CD14-positive monocyte (primary cell): ENCODE measurements at regions not wholly inside any gene's neighbourhood (a gene's known extent, or its start where the extent isn't known, plus 50 kb on each side); places are given as distances from the start of the nearest gene placed in this dataset.

Experiments used
- DNase-seq, 3 donors: peaks; one replicate each; pipeline ENCODE4 v3.0.0-alpha.2; 2011 to 2022
- H2AFZ ChIP-seq: 2 replicates; pipeline ENCODE4 v1.6.0; 2012; ENCODE audit warnings: mild to moderate bottlenecking, low read depth, low read length, inconsistent platforms; ENCODE audit not compliant: insufficient read depth, poor library complexity, severe bottlenecking
- H3K27ac ChIP-seq, 2 donors: 1 replicate in 1 of 2; 2 replicates in 1 of 2; pipeline ENCODE4 v1.5.1; 2012 to 2013; ENCODE audit warnings: low read length in 2 of 2, control low read depth in 1 of 2, inconsistent platforms in 1 of 2, low read depth in 1 of 2, mild to moderate bottlenecking in 1 of 2
- H3K27me3 ChIP-seq, 2 donors: one replicate each; pipeline versions ENCODE4 v1.6.0 to v1.6.1; 2011 to 2013; ENCODE audit warnings: low read length in 2 of 2; ENCODE audit not compliant: control insufficient read depth in 2 of 2, insufficient read depth in 2 of 2
- H3K36me3 ChIP-seq, 2 donors: replicated peaks in 1 of 2; 1 replicate in 1 of 2; 2 replicates in 1 of 2; pipeline versions ENCODE4 v1.5.1 to v1.6.1; 2012 to 2013; ENCODE audit warnings: low read length in 2 of 2, control low read depth in 1 of 2, inconsistent platforms in 1 of 2, mild to moderate bottlenecking in 1 of 2; ENCODE audit not compliant: insufficient read depth in 2 of 2, control insufficient read depth in 1 of 2
- H3K4me1 ChIP-seq, 2 donors: 1 replicate in 1 of 2; 2 replicates in 1 of 2; pipeline versions ENCODE4 v1.5.1 to v1.6.1; 2012 to 2013; ENCODE audit warnings: low read length in 2 of 2, control low read depth in 1 of 2, inconsistent platforms in 1 of 2, mild to moderate bottlenecking in 1 of 2, moderate library complexity in 1 of 2; ENCODE audit not compliant: insufficient read depth in 2 of 2, control insufficient read depth in 1 of 2
- H3K4me2 ChIP-seq: replicated peaks from 2 replicates; pipeline ENCODE3; 2012; ENCODE audit warnings: low read length, moderate library complexity, mild to moderate bottlenecking; ENCODE audit not compliant: poor library complexity, severe bottlenecking; ENCODE audit errors: extremely low read depth
- H3K4me3 ChIP-seq, 3 experiments: fragments of 200-600 bp in 1 of 3; sonication (generic) in 1 of 3; replicated peaks in 1 of 3; 1 replicate in 2 of 3; 2 replicates in 1 of 3; pipeline ENCODE4 v1.5.1; 2011 to 2013; ENCODE audit warnings: low read length in 3 of 3, mild to moderate bottlenecking in 3 of 3, control low read depth in 2 of 3, low read depth in 2 of 3, inconsistent platforms in 1 of 3, moderate library complexity in 1 of 3
- H3K79me2 ChIP-seq: 2 replicates; pipeline ENCODE4 v1.6.0; 2012; ENCODE audit warnings: mild to moderate bottlenecking, control low read depth, inconsistent platforms, low read length, moderate library complexity; ENCODE audit not compliant: insufficient read depth
- H3K9ac ChIP-seq: 2 replicates; pipeline ENCODE4 v1.6.0; 2017; ENCODE audit warnings: low read length, mild to moderate bottlenecking; ENCODE audit not compliant: insufficient read depth, poor library complexity, severe bottlenecking
- H3K9me3 ChIP-seq, 2 donors: replicated peaks in 1 of 2; 1 replicate in 1 of 2; 2 replicates in 1 of 2; pipeline versions ENCODE4 v1.5.1 to v1.6.1; 2012 to 2013; ENCODE audit warnings: low read length in 2 of 2, control low read depth in 1 of 2; ENCODE audit not compliant: control insufficient read depth in 1 of 2, insufficient read depth in 1 of 2
- H4K20me1 ChIP-seq: 2 replicates; pipeline ENCODE4 v1.6.0; 2012; ENCODE audit warnings: mild to moderate bottlenecking, low read length, control low read depth, moderate library complexity; ENCODE audit not compliant: insufficient read depth
- H3K27ac Mint-ChIP-seq, 7 donors: one replicate each; pipeline ENCODE4 v1.8.0; 2020; ENCODE audit warnings: mild to moderate bottlenecking in 7 of 7, mixed read lengths in 7 of 7, moderate library complexity in 6 of 7, inconsistent platforms in 2 of 7
- H3K27me3 Mint-ChIP-seq, 3 donors: one replicate each; pipeline ENCODE4 v1.8.0; 2021 to 2022; ENCODE audit warnings: low read depth in 3 of 3, mild to moderate bottlenecking in 3 of 3, mixed read lengths in 3 of 3, moderate library complexity in 3 of 3, inconsistent platforms in 1 of 3
- H3K36me3 Mint-ChIP-seq, 2 donors: one replicate each; pipeline ENCODE4 v1.8.0; 2020; ENCODE audit warnings: mixed read lengths in 2 of 2, inconsistent platforms in 1 of 2, mild to moderate bottlenecking in 1 of 2
- H3K4me1 Mint-ChIP-seq: one replicate; pipeline ENCODE4 v1.8.0; 2020; ENCODE audit warnings: mild to moderate bottlenecking, mixed read lengths
- H3K4me3 Mint-ChIP-seq, 2 donors: one replicate each; pipeline ENCODE4 v1.8.0; 2020; ENCODE audit warnings: mild to moderate bottlenecking in 2 of 2, mixed read lengths in 2 of 2, moderate library complexity in 1 of 2
- H3K9me3 Mint-ChIP-seq, 7 donors: one replicate each; pipeline ENCODE4 v1.8.0; 2020 to 2022; ENCODE audit warnings: mixed read lengths in 7 of 7, mild to moderate bottlenecking in 6 of 7, moderate library complexity in 6 of 7, inconsistent platforms in 2 of 7
- CTCF ChIP-seq: fragments of 200-600 bp; IDR thresholded peaks from one replicate; pipeline ENCODE4 v1.8.0; 2022; ENCODE audit warnings: antibody characterized with exemption, mild to moderate bottlenecking
- WGBS: methylation state at CpG from one replicate; pipeline ENCODE4 v1.1.5; 2013; ENCODE audit warnings: missing lambda C conversion rate; ENCODE audit not compliant: insufficient coverage; 5-methylcytosine and 5-hydroxymethylcytosine counted together
- intact Hi-C, 2 donors: fragments of 100-400 bp; cut with micrococcal nuclease; formaldehyde crosslinking; loops; one replicate each; pipeline versions ENCODE4 v1.15.0 to v1.15.1; 2023

GRCh38 chr18:39753178-39753577, 2187.6 kb upstream of the CELF4 start:
- H3K79me2 ChIP-seq, result no peaks in the 10 kb centered on the region
- H3K27me3 Mint-ChIP-seq, result peaks cover 0 to 1% (median 0%) of the 10 kb centered on the region in 3 donors
- no peak overlapping the region for H3K9ac ChIP-seq
- intact Hi-C loops, result no loop called here
- H3K36me3 ChIP-seq, result no peaks in the 10 kb centered on the region
- H3K36me3 Mint-ChIP-seq, result peaks cover 0 to 12% of the 10 kb centered on the region in 2 donors
- H3K4me3 ChIP-seq, result no peak overlapping the region
- no peaks in the 10 kb centered on the region for H3K27me3 ChIP-seq
- DNase-seq, result no peak
- no peak overlapping the region for H3K27ac ChIP-seq
- peaks cover 3 to 17% (median 13%) of the 10 kb centered on the region in 7 donors for H3K9me3 Mint-ChIP-seq
- peaks cover 0 to 22% of the 10 kb centered on the region in 2 donors for H3K9me3 ChIP-seq
- no peaks in the 10 kb centered on the region for H3K4me1 ChIP-seq
- H3K4me2 ChIP-seq, result no peak overlapping the region
- 88% methylated on average over 3 of the region's 4 CpGs for WGBS
- no peaks in the 10 kb centered on the region for H4K20me1 ChIP-seq
- H3K27ac Mint-ChIP-seq, result no peak overlapping the region
- H2AFZ ChIP-seq, result no peak overlapping the region
- H3K4me1 Mint-ChIP-seq, result no peaks in the 10 kb centered on the region
- H3K4me3 Mint-ChIP-seq, result no peak overlapping the region
- TF ChIP-seq CTCF, result no peak

GRCh38 chr18:39752351-39752750, 2186.8 kb upstream of the CELF4 start:
- H3K4me3 Mint-ChIP-seq, result no peak overlapping the region

More at GRCh38 chr18:39752351-39752750, 2186.8 kb upstream of the CELF4 start:
- Mint-ChIP-seq H3K9me3 (peaks cover 3 to 17% (median 12%) of the 10 kb centered on the region in 7 donors), H3K27me3 (peaks cover 0 to 1% (median 0%) of the 10 kb centered on the region in 3 donors), H3K27ac (no peak overlapping the region), H3K36me3 (peaks cover 0 to 12% of the 10 kb centered on the region in 2 donors), H3K4me1 (no peaks in the 10 kb centered on the region)
- no CpG with 5 or more reads among the region's 2 CpGs for WGBS
- H3K36me3 ChIP-seq, result no peaks in the 10 kb centered on the region
- H2AFZ ChIP-seq, result no peak overlapping the region
- peaks cover 0 to 22% of the 10 kb centered on the region in 2 donors for H3K9me3 ChIP-seq
- intact Hi-C loops, result no loop called here
- no peak overlapping the region for H3K9ac ChIP-seq
- H4K20me1 ChIP-seq, result no peaks in the 10 kb centered on the region
- no peak for DNase-seq
- TF ChIP-seq CTCF, result no peak
- H3K4me2 ChIP-seq, result no peak overlapping the region
- H3K4me1 ChIP-seq, result no peaks in the 10 kb centered on the region
- H3K27ac ChIP-seq, result no peak overlapping the region
- H3K79me2 ChIP-seq, result no peaks in the 10 kb centered on the region
- no peaks in the 10 kb centered on the region for H3K27me3 ChIP-seq
- no peak overlapping the region for H3K4me3 ChIP-seq
